ENCODE measurements at regions not wholly inside any gene's neighbourhood (a gene's known extent, or its start where the extent isn't known, plus 50 kb on each side); places are given as distances from the start of the nearest gene placed in this dataset.

- CTCF ChIA-PET: no interaction called here
These were observed 168.4 kb upstream of the TPRG1 start for GRCh38 chr3:189003410-189003809.

GRCh38 chr3:189013224-189013888, 158.4 kb upstream of the TPRG1 start:
- DNase-seq (ENCODE audit: low spot score) (no peak), ATAC-seq (no peak)
- ChIA-PET CTCF (no interaction called here), POLR2A (no interaction called here)
- Mint-ChIP-seq H3K27ac (no peak overlapping the region), H3K9me3 (peaks cover 46% of the 10 kb centered on the region), H3K4me3 (no peak overlapping the region), H3K27me3 (ENCODE audit: low read depth) (no peaks in the 10 kb centered on the region; the same call in 1 of the 2 replicates), H3K36me3 (peaks cover 23% of the 10 kb centered on the region), H3K4me1 (no peaks in the 10 kb centered on the region)
- TF ChIP-seq NR2C2 (CRISPR knock-in tag; IDR thresholded peaks at IDR 0.05) (no peak), RORB (CRISPR knock-in tag; IDR thresholded peaks at IDR 0.05) (no peak), FOXP1 (CRISPR knock-in tag; IDR thresholded peaks at IDR 0.05; ENCODE audit: borderline replicate concordance) (no peak), ERG (CRISPR knock-in tag; IDR thresholded peaks at IDR 0.05) (no peak)
- TF ChIP-seq, protein P1, sequence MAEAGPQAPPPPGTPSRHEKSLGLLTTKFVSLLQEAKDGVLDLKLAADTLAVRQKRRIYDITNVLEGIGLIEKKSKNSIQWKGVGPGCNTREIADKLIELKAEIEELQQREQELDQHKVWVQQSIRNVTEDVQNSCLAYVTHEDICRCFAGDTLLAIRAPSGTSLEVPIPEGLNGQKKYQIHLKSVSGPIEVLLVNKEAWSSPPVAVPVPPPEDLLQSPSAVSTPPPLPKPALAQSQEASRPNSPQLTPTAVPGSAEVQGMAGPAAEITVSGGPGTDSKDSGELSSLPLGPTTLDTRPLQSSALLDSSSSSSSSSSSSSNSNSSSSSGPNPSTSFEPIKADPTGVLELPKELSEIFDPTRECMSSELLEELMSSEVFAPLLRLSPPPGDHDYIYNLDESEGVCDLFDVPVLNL (CRISPR knock-in tag; IDR thresholded peaks at IDR 0.05; ENCODE audit: borderline replicate concordance, low read depth): no peak

More at GRCh38 chr3:189003410-189003809, 168.4 kb upstream of the TPRG1 start:
- Mint-ChIP-seq H3K4me3 (no peak overlapping the region), H3K9me3 (no peaks in the 10 kb centered on the region), H3K36me3 (no peaks in the 10 kb centered on the region), H3K27me3 (ENCODE audit: low read depth) (no peaks in the 10 kb centered on the region), H3K27ac (no peak overlapping the region), H3K4me1 (no peaks in the 10 kb centered on the region)
- ATAC-seq (no peak), DNase-seq (ENCODE audit: low spot score) (no peak)
- POLR2A ChIA-PET: no interaction called here
- TF ChIP-seq RELA (CRISPR knock-in tag; IDR thresholded peaks at IDR 0.05; ENCODE audit: borderline replicate concordance) (no peak), MYBL2 (CRISPR knock-in tag; IDR thresholded peaks at IDR 0.05) (no peak)
- TF ChIP-seq, protein P2, sequence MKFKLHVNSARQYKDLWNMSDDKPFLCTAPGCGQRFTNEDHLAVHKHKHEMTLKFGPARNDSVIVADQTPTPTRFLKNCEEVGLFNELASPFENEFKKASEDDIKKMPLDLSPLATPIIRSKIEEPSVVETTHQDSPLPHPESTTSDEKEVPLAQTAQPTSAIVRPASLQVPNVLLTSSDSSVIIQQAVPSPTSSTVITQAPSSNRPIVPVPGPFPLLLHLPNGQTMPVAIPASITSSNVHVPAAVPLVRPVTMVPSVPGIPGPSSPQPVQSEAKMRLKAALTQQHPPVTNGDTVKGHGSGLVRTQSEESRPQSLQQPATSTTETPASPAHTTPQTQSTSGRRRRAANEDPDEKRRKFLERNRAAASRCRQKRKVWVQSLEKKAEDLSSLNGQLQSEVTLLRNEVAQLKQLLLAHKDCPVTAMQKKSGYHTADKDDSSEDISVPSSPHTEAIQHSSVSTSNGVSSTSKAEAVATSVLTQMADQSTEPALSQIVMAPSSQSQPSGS (CRISPR knock-in tag; IDR thresholded peaks at IDR 0.05; ENCODE audit: borderline replicate concordance, low read depth): no peak

DNA sequence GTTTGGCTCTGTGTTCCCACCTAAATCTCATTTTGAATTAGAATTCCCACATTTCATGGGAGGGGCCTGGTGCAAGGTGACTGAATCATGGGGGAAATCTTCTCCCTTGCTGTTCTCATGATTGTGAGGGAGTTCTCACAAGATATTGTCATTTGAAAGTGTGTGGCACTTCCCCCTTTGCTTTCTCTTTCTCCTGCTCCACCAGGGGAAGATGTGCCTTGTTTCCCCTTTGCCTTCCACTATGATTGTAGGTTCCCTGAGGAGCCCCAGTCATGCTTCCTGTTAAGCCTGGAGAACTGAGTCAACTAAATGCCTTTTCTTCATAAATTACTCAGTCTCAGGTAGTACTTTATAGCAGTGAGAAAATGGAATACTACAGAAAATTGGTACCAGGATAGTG, 157.2 kb upstream of the TPRG1 start:
- POLR2A ChIA-PET: no interaction called here
- H3K9me3 Mint-ChIP-seq: peaks cover 46% of the 10 kb centered on the region
- H3K4me3 Mint-ChIP-seq: no peak overlapping the region
- H3K27me3 Mint-ChIP-seq (ENCODE audit: low read depth): no peaks in the 10 kb centered on the region; the same call in 1 of the 2 replicates
- no peak for DNase-seq (ENCODE audit: low spot score)
- ATAC-seq: no peak
- CTCF ChIA-PET: no interaction called here
- H3K27ac Mint-ChIP-seq: no peak overlapping the region
- H3K36me3 Mint-ChIP-seq: peaks cover 23% of the 10 kb centered on the region
- H3K4me1 Mint-ChIP-seq: no peaks in the 10 kb centered on the region
- TF ChIP-seq CTCF (IDR thresholded peaks at IDR 0.05) (no peak), SMAD3 (CRISPR knock-in tag; IDR thresholded peaks at IDR 0.05; ENCODE audit: borderline replicate concordance) (no peak), ZNF121 (CRISPR knock-in tag; IDR thresholded peaks at IDR 0.05) (no peak), MAX (CRISPR knock-in tag; IDR thresholded peaks at IDR 0.05) (no peak), ELF4 (CRISPR knock-in tag; IDR thresholded peaks at IDR 0.05; ENCODE audit: low read depth) (no peak), FOXJ3 (CRISPR knock-in tag; IDR thresholded peaks at IDR 0.05; ENCODE audit: borderline replicate concordance) (no peak), TP53 (CRISPR knock-in tag; IDR thresholded peaks at IDR 0.05) (no peak)
- TF ChIP-seq, protein P3, sequence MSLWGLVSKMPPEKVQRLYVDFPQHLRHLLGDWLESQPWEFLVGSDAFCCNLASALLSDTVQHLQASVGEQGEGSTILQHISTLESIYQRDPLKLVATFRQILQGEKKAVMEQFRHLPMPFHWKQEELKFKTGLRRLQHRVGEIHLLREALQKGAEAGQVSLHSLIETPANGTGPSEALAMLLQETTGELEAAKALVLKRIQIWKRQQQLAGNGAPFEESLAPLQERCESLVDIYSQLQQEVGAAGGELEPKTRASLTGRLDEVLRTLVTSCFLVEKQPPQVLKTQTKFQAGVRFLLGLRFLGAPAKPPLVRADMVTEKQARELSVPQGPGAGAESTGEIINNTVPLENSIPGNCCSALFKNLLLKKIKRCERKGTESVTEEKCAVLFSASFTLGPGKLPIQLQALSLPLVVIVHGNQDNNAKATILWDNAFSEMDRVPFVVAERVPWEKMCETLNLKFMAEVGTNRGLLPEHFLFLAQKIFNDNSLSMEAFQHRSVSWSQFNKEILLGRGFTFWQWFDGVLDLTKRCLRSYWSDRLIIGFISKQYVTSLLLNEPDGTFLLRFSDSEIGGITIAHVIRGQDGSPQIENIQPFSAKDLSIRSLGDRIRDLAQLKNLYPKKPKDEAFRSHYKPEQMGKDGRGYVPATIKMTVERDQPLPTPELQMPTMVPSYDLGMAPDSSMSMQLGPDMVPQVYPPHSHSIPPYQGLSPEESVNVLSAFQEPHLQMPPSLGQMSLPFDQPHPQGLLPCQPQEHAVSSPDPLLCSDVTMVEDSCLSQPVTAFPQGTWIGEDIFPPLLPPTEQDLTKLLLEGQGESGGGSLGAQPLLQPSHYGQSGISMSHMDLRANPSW (CRISPR knock-in tag; conservative IDR thresholded peaks at IDR 0.05; ENCODE audit: low read depth): no peak
- TF ChIP-seq, protein P4, sequence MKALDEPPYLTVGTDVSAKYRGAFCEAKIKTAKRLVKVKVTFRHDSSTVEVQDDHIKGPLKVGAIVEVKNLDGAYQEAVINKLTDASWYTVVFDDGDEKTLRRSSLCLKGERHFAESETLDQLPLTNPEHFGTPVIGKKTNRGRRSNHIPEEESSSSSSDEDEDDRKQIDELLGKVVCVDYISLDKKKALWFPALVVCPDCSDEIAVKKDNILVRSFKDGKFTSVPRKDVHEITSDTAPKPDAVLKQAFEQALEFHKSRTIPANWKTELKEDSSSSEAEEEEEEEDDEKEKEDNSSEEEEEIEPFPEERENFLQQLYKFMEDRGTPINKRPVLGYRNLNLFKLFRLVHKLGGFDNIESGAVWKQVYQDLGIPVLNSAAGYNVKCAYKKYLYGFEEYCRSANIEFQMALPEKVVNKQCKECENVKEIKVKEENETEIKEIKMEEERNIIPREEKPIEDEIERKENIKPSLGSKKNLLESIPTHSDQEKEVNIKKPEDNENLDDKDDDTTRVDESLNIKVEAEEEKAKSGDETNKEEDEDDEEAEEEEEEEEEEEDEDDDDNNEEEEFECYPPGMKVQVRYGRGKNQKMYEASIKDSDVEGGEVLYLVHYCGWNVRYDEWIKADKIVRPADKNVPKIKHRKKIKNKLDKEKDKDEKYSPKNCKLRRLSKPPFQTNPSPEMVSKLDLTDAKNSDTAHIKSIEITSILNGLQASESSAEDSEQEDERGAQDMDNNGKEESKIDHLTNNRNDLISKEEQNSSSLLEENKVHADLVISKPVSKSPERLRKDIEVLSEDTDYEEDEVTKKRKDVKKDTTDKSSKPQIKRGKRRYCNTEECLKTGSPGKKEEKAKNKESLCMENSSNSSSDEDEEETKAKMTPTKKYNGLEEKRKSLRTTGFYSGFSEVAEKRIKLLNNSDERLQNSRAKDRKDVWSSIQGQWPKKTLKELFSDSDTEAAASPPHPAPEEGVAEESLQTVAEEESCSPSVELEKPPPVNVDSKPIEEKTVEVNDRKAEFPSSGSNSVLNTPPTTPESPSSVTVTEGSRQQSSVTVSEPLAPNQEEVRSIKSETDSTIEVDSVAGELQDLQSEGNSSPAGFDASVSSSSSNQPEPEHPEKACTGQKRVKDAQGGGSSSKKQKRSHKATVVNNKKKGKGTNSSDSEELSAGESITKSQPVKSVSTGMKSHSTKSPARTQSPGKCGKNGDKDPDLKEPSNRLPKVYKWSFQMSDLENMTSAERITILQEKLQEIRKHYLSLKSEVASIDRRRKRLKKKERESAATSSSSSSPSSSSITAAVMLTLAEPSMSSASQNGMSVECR (CRISPR knock-in tag; IDR thresholded peaks at IDR 0.05; ENCODE audit: borderline replicate concordance): no peak
- TF ChIP-seq, protein P5, sequence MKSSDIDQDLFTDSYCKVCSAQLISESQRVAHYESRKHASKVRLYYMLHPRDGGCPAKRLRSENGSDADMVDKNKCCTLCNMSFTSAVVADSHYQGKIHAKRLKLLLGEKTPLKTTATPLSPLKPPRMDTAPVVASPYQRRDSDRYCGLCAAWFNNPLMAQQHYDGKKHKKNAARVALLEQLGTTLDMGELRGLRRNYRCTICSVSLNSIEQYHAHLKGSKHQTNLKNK (CRISPR knock-in tag; IDR thresholded peaks at IDR 0.05): no peak

Measured in WTC11 (cell line).